ENCODE measurements at regions not wholly inside any gene's neighbourhood (a gene's known extent, or its start where the extent isn't known, plus 50 kb on each side); places are given as distances from the start of the nearest gene placed in this dataset.

- no peak for TF ChIP-seq EZH2phosphoT487 (IDR thresholded peaks at IDR 0.05; ENCODE audit: borderline replicate concordance, low read depth, low read length)
- no peak for TF ChIP-seq CTCF (conservative IDR thresholded peaks at IDR 0.05; ENCODE audit: low read length)
Observed at GRCh38 chr12:25896981-25897380, 61.5 kb upstream of the RASSF8 start.
